IPS DF 6.9 (cell line): ENCODE measurements at regions not wholly inside any gene's neighbourhood (a gene's known extent, or its start where the extent isn't known, plus 50 kb on each side); places are given as distances from the start of the nearest gene placed in this dataset.

Experiments used
- DNase-seq: peaks from one replicate; pipeline ENCODE4 v3.0.0-alpha.2; 2013; ENCODE audit warnings: low read depth, low spot score
- H3K27ac ChIP-seq: one replicate; pipeline ENCODE4 v1.5.1; 2013; ENCODE audit warnings: low read length, control low read depth
- H3K27me3 ChIP-seq: 2 replicates; pipeline ENCODE4 v1.6.1; 2013; ENCODE audit warnings: mild to moderate bottlenecking, low read length; ENCODE audit not compliant: control insufficient read depth, insufficient read depth
- H3K36me3 ChIP-seq: 2 replicates; pipeline ENCODE4 v1.6.1; 2013; ENCODE audit warnings: low read length; ENCODE audit not compliant: control insufficient read depth, insufficient read depth
- H3K4me1 ChIP-seq: 2 replicates; pipeline ENCODE4 v1.6.1; 2013; ENCODE audit warnings: low read length; ENCODE audit not compliant: control insufficient read depth, insufficient read depth
- H3K4me3 ChIP-seq: 2 replicates; pipeline ENCODE4 v1.5.1; 2013; ENCODE audit warnings: mild to moderate bottlenecking, low read length
- H3K9me3 ChIP-seq: 2 replicates; pipeline ENCODE4 v1.6.1; 2013; ENCODE audit warnings: low read length, inconsistent platforms; ENCODE audit not compliant: control insufficient read depth, insufficient read depth
- WGBS: extraction: QIAGEN DNeasy Blood & Tissue Kit; methylation state at CpG from one replicate; pipeline ENCODE4 v1.1.7; 2013; ENCODE audit warnings: mixed read lengths, missing lambda C conversion rate; ENCODE audit not compliant: insufficient read length, insufficient coverage; 5-methylcytosine and 5-hydroxymethylcytosine counted together

GRCh38 chr2:191604154-191604553 lies 73.8 kb upstream of the NABP1 start:
- DNase-seq: no peak
- no peaks in the 10 kb centered on the region for H3K27me3 ChIP-seq

DNA sequence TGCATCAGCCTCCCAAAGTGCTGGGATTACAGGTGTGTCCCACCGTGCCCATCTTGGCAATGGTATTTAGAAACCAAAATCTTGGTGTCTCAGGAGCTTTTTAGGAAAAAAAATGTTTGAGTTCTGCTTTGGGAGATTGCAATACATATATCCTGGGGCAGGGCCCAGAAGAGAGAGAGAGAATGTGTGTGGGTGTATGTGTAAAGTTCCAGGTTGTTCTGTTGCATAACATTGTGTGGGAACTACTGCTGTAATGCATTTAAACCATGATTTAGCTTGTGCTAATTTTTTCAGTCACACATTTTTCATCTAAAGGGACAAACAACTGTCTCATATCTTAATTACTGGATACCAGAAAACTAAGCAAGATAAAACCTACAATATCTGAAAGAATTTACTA lies 70.8 kb upstream of the NABP1 start:
- Histone ChIP-seq H3K36me3 (no peaks in the 10 kb centered on the region), H3K9me3 (no peaks in the 10 kb centered on the region), H3K27ac (no peak overlapping the region), H3K4me1 (no peaks in the 10 kb centered on the region), H3K4me3 (no peak overlapping the region), H3K27me3 (no peaks in the 10 kb centered on the region)
- WGBS: no CpG with 5 or more reads among the region's 1 CpG
- no peak for DNase-seq

More at GRCh38 chr2:191604154-191604553, 73.8 kb upstream of the NABP1 start:
- H3K9me3 ChIP-seq: no peaks in the 10 kb centered on the region
- no peaks in the 10 kb centered on the region for H3K4me1 ChIP-seq
- H3K4me3 ChIP-seq: no peak overlapping the region
- no peaks in the 10 kb centered on the region for H3K36me3 ChIP-seq
- WGBS: no CpG with 5 or more reads among the region's 4 CpGs
- H3K27ac ChIP-seq: no peak overlapping the region

DNA sequence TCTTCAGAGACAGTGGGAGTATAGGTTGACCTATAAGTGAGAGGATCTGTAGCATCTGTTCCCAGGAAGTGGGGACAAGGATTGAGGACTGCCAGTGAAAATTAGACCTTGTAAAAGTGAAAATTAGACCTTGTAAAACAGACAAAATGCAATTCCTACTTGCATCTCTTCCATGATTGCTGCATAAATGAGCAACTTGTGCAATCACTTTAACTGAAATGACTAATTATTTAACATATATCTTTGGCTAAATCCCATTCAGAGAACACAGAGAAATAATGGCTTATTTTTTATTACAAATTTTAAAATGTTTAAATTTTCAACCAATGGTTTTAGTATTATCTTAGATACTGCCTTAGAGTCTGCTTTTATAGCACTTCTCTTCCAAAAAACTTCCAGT lies 67.2 kb upstream of the NABP1 start:
- H3K36me3 ChIP-seq: no peaks in the 10 kb centered on the region
- no peak overlapping the region for H3K4me3 ChIP-seq
- DNase-seq: no peak
- no peaks in the 10 kb centered on the region for H3K4me1 ChIP-seq
- no peak overlapping the region for H3K27ac ChIP-seq
- no peaks in the 10 kb centered on the region for H3K27me3 ChIP-seq
- no peaks in the 10 kb centered on the region for H3K9me3 ChIP-seq

DNA sequence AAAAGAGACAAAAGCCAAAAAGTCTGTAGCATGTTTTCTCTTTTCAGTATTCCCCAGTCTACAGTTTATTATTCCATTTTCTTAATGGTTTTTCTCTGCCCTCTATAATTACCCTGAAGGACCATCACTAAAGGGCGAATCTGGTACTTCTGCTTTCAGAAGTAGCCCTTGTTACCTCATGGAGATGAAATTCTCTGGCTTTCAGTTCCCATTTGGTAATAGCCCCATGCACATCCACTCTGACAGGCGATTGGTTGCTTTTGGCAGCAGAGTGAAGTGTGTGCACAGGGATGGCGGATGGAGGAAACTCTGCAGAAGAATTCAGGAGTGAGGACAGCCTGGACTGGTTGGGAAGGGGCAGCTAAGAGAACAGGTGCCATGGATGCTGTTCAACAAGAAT lies 66.3 kb upstream of the NABP1 start:
- Histone ChIP-seq H3K4me3 (no peak overlapping the region), H3K9me3 (no peaks in the 10 kb centered on the region), H3K4me1 (no peaks in the 10 kb centered on the region), H3K27ac (no peak overlapping the region), H3K27me3 (no peaks in the 10 kb centered on the region), H3K36me3 (no peaks in the 10 kb centered on the region)
- no CpG with 5 or more reads among the region's 3 CpGs for WGBS
- no peak for DNase-seq

- H3K36me3 ChIP-seq: no peaks in the 10 kb centered on the region
- H3K4me3 ChIP-seq: no peak overlapping the region
- H3K27ac ChIP-seq: no peak overlapping the region
- no peaks in the 10 kb centered on the region for H3K4me1 ChIP-seq
- no peaks in the 10 kb centered on the region for H3K9me3 ChIP-seq
- no peak for DNase-seq
- no CpG with 5 or more reads among the region's 1 CpG for WGBS
- H3K27me3 ChIP-seq: no peaks in the 10 kb centered on the region
Observed at GRCh38 chr2:191612496-191612895, 65.4 kb upstream of the NABP1 start.

DNA sequence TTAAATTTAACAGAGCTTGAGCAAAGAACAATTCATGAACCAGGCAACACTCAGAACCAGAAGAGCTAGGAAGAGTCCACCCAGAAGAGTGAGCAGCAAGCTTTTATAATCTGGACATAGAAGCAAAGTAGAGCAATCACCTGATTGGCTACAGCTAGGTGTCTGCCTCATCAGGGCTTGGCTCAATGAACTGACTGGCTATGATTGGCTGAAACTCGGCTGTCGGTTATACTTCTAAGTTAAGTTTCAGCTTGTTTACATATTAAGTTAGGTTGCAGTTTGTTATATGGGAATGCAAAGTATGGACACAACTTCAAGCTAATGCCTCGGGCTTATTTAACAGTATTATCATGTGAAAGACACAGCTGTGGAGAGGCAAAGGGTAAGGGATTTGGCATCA lies 63.2 kb upstream of the NABP1 start:
- Histone ChIP-seq H3K9me3 (no peaks in the 10 kb centered on the region), H3K4me3 (no peak overlapping the region), H3K4me1 (no peaks in the 10 kb centered on the region), H3K27me3 (no peaks in the 10 kb centered on the region), H3K36me3 (no peaks in the 10 kb centered on the region), H3K27ac (no peak overlapping the region)
- WGBS: no CpG with 5 or more reads among the region's 3 CpGs
- no peak for DNase-seq

- Histone ChIP-seq H3K27me3 (no peaks in the 10 kb centered on the region), H3K4me3 (no peak overlapping the region), H3K36me3 (no peaks in the 10 kb centered on the region), H3K4me1 (no peaks in the 10 kb centered on the region), H3K27ac (no peak overlapping the region), H3K9me3 (no peaks in the 10 kb centered on the region)
- WGBS: no CpG with 5 or more reads among the region's 3 CpGs
- no peak for DNase-seq
Observed at GRCh38 chr2:191615596-191615995, 62.3 kb upstream of the NABP1 start.

DNA sequence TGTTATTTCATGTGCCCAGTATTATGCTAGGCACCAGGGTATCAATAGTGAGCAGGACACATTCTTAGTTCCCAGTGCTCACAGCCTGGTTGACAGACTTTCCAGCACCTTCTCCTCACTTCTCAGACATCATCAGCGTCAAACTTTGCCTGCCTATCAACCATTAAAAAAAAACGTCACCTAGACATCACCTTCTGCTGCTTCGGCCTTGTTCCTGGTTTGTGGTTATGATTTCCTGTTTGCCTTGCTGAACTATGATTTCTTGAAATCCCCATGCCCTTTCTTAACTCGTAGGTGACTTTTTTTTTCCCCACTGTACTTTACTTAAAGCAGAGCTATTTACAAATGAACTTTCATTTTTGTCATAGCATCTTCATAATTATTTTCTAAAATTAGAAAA lies 60.4 kb upstream of the NABP1 start:
- DNase-seq: no peak
- H3K4me1 ChIP-seq: no peaks in the 10 kb centered on the region
- no peaks in the 10 kb centered on the region for H3K27me3 ChIP-seq
- no CpG with 5 or more reads among the region's 4 CpGs for WGBS
- H3K9me3 ChIP-seq: no peaks in the 10 kb centered on the region
- no peak overlapping the region for H3K27ac ChIP-seq
- no peak overlapping the region for H3K4me3 ChIP-seq
- no peaks in the 10 kb centered on the region for H3K36me3 ChIP-seq

DNA sequence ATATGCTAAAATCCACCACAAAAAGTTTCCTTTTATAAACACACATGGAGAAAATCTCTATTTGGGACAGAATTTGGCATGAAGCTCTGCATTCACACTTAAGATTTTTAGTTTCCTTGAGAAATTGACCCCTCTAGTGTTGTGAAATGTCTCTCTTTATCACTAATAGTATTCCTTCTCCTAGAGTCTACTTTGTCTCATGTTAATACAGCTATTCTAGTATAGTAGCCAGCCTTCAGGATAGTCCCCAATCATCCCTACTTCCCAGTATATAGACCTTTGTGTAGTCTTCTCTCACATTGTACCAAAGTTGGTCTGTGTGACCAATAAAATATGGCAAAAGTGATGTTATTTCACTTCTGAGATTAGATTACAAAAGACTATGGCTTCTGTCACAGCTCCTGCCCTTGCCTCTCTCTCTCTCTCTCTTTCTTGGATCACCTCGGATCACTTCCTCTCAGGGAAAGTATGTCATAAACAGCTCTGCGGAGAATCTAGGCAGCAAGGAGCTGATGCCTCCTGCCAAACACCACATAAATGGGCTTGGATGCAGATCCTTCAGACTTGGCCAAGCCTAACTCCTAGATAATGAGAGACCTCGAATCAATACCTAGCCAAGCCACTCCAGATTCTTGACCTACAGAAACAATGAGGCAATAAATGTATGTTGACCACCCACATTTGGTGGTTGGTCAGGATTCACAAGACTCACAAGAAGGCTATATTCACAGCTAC lies 59.7 kb upstream of the NABP1 start:
- H3K9me3 ChIP-seq: no peaks in the 10 kb centered on the region
- H3K27me3 ChIP-seq: no peaks in the 10 kb centered on the region
- DNase-seq: no peak
- no peaks in the 10 kb centered on the region for H3K4me1 ChIP-seq
- no peak overlapping the region for H3K27ac ChIP-seq
- H3K4me3 ChIP-seq: no peak overlapping the region
- H3K36me3 ChIP-seq: no peaks in the 10 kb centered on the region
- no CpG with 5 or more reads among the region's 3 CpGs for WGBS

DNA sequence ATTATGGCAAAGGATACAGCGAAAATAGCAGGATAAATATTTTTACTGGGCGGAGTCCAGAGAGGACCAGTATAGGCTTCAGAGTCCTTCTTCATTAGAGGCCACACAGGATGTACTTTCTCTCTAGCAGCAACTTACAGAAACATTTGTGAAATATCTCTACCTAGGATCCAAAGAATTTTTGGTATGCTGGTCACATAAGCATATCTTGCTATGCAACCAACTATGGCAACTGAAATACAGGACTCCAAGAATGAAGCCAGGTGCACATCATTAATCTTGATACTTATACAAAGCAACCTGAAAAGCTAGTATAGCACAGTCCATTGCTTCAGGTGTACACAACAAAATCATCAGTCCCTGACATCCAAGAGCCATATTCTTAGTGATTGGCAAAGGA lies 59.1 kb upstream of the NABP1 start:
- Histone ChIP-seq H3K36me3 (no peaks in the 10 kb centered on the region), H3K4me1 (no peaks in the 10 kb centered on the region), H3K27me3 (no peaks in the 10 kb centered on the region), H3K9me3 (no peaks in the 10 kb centered on the region), H3K4me3 (no peak overlapping the region), H3K27ac (no peak overlapping the region)
- WGBS: no CpG with 5 or more reads among the region's 2 CpGs
- DNase-seq: no peak

DNA sequence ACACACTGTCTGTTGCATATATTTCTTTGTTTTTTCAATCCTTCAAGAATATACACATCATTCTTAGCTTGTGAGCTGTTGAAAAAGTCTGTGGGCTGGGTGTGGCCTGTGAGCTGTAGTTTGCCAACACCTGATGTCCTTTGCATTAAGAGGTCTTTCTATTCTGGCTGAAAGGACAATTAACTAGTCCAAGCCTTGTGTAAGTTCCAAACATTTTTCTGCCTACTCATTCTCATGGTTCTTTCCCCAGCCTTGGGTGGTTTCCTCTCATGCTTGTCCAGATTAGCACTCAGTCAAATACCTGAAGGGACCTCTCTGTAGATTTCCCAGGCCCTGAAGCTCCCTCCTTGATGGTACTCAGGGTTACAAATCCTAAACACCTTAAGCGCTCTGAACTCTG lies 57.8 kb upstream of the NABP1 start:
- Histone ChIP-seq H3K36me3 (no peaks in the 10 kb centered on the region), H3K4me1 (no peaks in the 10 kb centered on the region), H3K27ac (no peak overlapping the region), H3K9me3 (no peaks in the 10 kb centered on the region), H3K4me3 (no peak overlapping the region), H3K27me3 (no peaks in the 10 kb centered on the region)
- no peak for DNase-seq
- WGBS: no CpG with 5 or more reads among the region's 1 CpG
